ENCODE measurements at regions not wholly inside any gene's neighbourhood (a gene's known extent, or its start where the extent isn't known, plus 50 kb on each side); places are given as distances from the start of the nearest gene placed in this dataset.

DNA sequence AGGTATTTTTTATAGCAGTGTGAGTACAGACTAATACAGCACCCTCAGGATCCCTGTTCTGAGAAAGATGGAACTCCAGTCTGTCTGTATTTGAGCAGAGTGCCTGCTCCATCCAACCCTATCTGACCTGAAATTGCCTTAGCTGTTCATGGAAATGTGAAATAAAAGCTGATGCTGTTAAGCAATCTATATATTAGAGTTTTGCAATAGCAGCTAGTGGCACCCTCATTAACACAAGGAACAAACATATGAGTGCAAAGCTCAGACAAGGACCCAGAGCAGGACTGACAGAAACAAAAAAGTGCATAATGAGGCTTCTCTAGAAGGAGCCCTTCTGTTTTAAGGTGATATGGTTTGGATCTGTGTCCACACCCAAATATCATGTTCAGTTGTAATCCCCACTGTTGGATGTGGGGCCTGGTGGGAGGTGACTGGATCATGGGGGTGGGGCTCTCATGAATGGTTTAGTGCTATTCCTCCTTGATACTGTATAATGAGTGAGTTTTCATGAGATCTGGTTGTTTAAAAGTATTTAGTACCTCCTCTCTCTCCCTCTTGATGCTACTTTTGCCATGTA lies 272.9 kb upstream of the KLF3 start:
- H3K4me1 ChIP-seq (ENCODE audit: insufficient read depth, low read length), result peaks cover 33% of the 10 kb centered on the region
- no peaks in the 10 kb centered on the region for H3K36me3 ChIP-seq (replicated peaks in 1 of 2; ENCODE audit: control insufficient read depth in 1 of 2, insufficient read depth in 2 of 2, low read length in 2 of 2)
- no peak overlapping the region for H2AFZ ChIP-seq (ENCODE audit: low read length)
- no peak overlapping the region for H3K9ac ChIP-seq (ENCODE audit: insufficient read depth, low read depth, low read length)
- CTCF ChIA-PET (ENCODE audit: low intra/inter-chr PET ratio, low total read pairs), result no interaction called here
- peaks cover 47% of the 10 kb centered on the region for H3K9me3 ChIP-seq (ENCODE audit: low read length)
- FAIRE-seq (peak; percentile 4), DNase-seq (ENCODE audit: low spot score) (peak; percentile 27), ATAC-seq (peak; percentile 44; the same call in 2 of the 3 replicates)
- no peak overlapping the region for H3K4me3 ChIP-seq (replicated peaks in 1 of 3; ENCODE audit: insufficient read depth in 1 of 3, low read depth in 2 of 3, low read length in 3 of 3)
- no TSS peak for BruUV-seq (replicated peaks)
- no peaks in the 10 kb centered on the region for H3K27me3 ChIP-seq (ENCODE audit: control insufficient read depth in 1 of 2, insufficient read depth in 2 of 2, low read length in 2 of 2)
- in situ Hi-C loops (cut with HindIII; ENCODE audit: extremely low pct_ligation_motif_present, low pct_unique_long_range_greater_than_20kb), result no loop called here
- H3K4me2 ChIP-seq (ENCODE audit: low read depth, low read length), result no peak overlapping the region
- no peak overlapping the region for H3K27ac ChIP-seq (ENCODE audit: extremely low read length, insufficient read depth, low read length)
- TF ChIP-seq SSRP1 (CRISPR knock-in tag; IDR thresholded peaks at IDR 0.05), result no peak
- no peak for TF ChIP-seq REPIN1 (CRISPR knock-in tag; IDR thresholded peaks at IDR 0.05; ENCODE audit: borderline replicate concordance, low read depth)
- TF ChIP-seq GATAD2A (CRISPR knock-in tag; IDR thresholded peaks at IDR 0.05), result 0 out of 2 replicates have a peak, but pooled peaks have one; percentile 17
- TF ChIP-seq CEBPG (CRISPR knock-in tag; IDR thresholded peaks at IDR 0.05), result peak; percentile 78
- TF ChIP-seq, protein P1, sequence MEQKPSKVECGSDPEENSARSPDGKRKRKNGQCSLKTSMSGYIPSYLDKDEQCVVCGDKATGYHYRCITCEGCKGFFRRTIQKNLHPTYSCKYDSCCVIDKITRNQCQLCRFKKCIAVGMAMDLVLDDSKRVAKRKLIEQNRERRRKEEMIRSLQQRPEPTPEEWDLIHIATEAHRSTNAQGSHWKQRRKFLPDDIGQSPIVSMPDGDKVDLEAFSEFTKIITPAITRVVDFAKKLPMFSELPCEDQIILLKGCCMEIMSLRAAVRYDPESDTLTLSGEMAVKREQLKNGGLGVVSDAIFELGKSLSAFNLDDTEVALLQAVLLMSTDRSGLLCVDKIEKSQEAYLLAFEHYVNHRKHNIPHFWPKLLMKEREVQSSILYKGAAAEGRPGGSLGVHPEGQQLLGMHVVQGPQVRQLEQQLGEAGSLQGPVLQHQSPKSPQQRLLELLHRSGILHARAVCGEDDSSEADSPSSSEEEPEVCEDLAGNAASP (CRISPR knock-in tag; IDR thresholded peaks at IDR 0.05; ENCODE audit: borderline replicate concordance), result 0 out of 2 replicates have a peak, but pooled peaks have one; percentile 37
- TF ChIP-seq, protein P2, sequence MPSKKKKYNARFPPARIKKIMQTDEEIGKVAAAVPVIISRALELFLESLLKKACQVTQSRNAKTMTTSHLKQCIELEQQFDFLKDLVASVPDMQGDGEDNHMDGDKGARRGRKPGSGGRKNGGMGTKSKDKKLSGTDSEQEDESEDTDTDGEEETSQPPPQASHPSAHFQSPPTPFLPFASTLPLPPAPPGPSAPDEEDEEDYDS (CRISPR knock-in tag; IDR thresholded peaks at IDR 0.05), result no peak
- TF ChIP-seq CEBPB (IDR thresholded peaks at IDR 0.05; ENCODE audit: borderline replicate concordance, low read depth, low read length), result peak; percentile 71; the same call in 1 of the 2 replicates
- 0 out of 2 replicates have a peak, but pooled peaks have one; percentile 41 for TF ChIP-seq ZNF614 (CRISPR knock-in tag; IDR thresholded peaks at IDR 0.05; ENCODE audit: borderline replicate concordance)
- TF ChIP-seq CREB1 (IDR thresholded peaks at IDR 0.05), result no peak
- TF ChIP-seq CREB1 (CRISPR knock-in tag; IDR thresholded peaks at IDR 0.05), result 0 out of 2 replicates have a peak, but pooled peaks have one; percentile 10
- peak; percentile 67 for TF ChIP-seq HNF4A (CRISPR knock-in tag; IDR thresholded peaks at IDR 0.05)
- 0 out of 2 replicates have a peak, but pooled peaks have one; percentile 18 for TF ChIP-seq BCL6 (CRISPR knock-in tag; IDR thresholded peaks at IDR 0.05)
- intact Hi-C loops (cut with micrococcal nuclease; ENCODE audit: unreplicated experiment), result no loop called here
- H3K79me2 ChIP-seq (ENCODE audit: insufficient read depth, low read length), result no peaks in the 10 kb centered on the region
- POLR2A ChIA-PET, result no interaction called here
- H4K20me1 ChIP-seq (ENCODE audit: insufficient read depth, low read length), result no peaks in the 10 kb centered on the region
